ENCODE measurements at regions not wholly inside any gene's neighbourhood (a gene's known extent, or its start where the extent isn't known, plus 50 kb on each side); places are given as distances from the start of the nearest gene placed in this dataset.

DNA sequence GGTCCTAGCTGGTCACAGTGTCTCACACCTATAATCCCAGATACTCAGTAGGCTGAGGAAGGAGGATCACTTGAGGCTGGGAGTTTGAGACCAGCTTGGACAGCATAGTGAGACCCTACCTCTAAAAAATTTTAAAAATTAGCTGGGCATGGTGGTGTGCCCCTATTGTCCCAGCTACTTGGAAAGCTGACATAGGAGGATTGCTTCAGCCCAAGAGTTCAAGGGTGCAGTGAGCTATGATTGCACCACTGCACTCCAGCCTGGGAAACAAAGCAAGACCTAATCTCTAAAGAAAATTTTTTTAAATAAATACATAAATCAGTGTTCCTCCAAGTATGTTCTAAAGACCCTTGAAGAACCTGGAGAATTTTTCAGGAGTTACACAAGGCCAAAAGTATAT lies 50.6 kb upstream of the GNAO1 start:
- DNase-seq: no peak
- H3K27ac ChIP-seq: no peak overlapping the region
- TF ChIP-seq CTCF (IDR thresholded peaks at IDR 0.05; ENCODE audit: low read depth, low read length): no peak
- no peaks in the 10 kb centered on the region for H3K27me3 ChIP-seq (ENCODE audit: insufficient read depth, low read depth, severe bottlenecking)
- no peaks in the 10 kb centered on the region for H3K9me3 ChIP-seq (ENCODE audit: severe bottlenecking)
- H3K4me3 ChIP-seq (ENCODE audit: low read depth, low read length): no peak overlapping the region
- no peaks in the 10 kb centered on the region for H3K36me3 ChIP-seq

- no peak for DNase-seq
- Histone ChIP-seq H3K9me3 (ENCODE audit: severe bottlenecking) (no peaks in the 10 kb centered on the region), H3K4me3 (ENCODE audit: low read depth, low read length) (peak overlapping the region; percentile 25), H3K27me3 (ENCODE audit: insufficient read depth, low read depth, severe bottlenecking) (no peaks in the 10 kb centered on the region), H3K27ac (no peak overlapping the region), H3K36me3 (no peaks in the 10 kb centered on the region)
- no peak for TF ChIP-seq CTCF (IDR thresholded peaks at IDR 0.05; ENCODE audit: low read depth, low read length)
Measured at GRCh38 chr16:56137269-56137668, 54.0 kb upstream of the GNAO1 start.

DNA sequence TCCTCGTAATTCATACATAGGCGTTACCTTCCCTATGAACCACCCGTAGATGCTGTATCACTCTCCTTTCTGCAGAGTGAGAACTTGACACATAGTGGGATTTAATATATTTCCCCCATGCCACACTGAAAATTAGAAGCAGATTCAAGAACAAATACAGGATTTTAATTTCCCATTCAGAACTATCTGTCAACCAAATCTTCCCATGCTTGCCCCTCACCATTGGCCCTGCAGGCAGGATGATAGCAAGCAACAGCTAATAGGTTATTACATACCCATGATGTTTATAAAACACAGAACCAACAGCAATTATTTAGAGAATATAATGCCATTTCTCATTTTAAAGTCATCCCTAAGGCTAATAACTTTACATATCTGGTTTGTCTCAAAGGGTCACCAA lies 55.0 kb upstream of the GNAO1 start:
- DNase-seq: no peak
- Histone ChIP-seq H3K9me3 (ENCODE audit: severe bottlenecking) (no peaks in the 10 kb centered on the region), H3K27ac (no peak overlapping the region), H3K4me3 (ENCODE audit: low read depth, low read length) (no peak overlapping the region), H3K27me3 (ENCODE audit: insufficient read depth, low read depth, severe bottlenecking) (no peaks in the 10 kb centered on the region), H3K36me3 (no peaks in the 10 kb centered on the region)
- TF ChIP-seq CTCF (IDR thresholded peaks at IDR 0.05; ENCODE audit: low read depth, low read length): no peak

- Histone ChIP-seq H3K9me3 (ENCODE audit: severe bottlenecking) (no peaks in the 10 kb centered on the region), H3K36me3 (no peaks in the 10 kb centered on the region), H3K4me3 (ENCODE audit: low read depth, low read length) (no peak overlapping the region), H3K27ac (no peak overlapping the region), H3K27me3 (ENCODE audit: insufficient read depth, low read depth, severe bottlenecking) (no peaks in the 10 kb centered on the region)
- TF ChIP-seq CTCF (IDR thresholded peaks at IDR 0.05; ENCODE audit: low read depth, low read length): no peak
- DNase-seq: no peak
Measured at GRCh38 chr16:56134790-56135189, 56.5 kb upstream of the GNAO1 start.

GRCh38 chr16:56125922-56126321 lies 65.4 kb upstream of the GNAO1 start:
- H3K27me3 ChIP-seq (ENCODE audit: insufficient read depth, low read depth, severe bottlenecking): no peaks in the 10 kb centered on the region
- H3K4me3 ChIP-seq (ENCODE audit: low read depth, low read length): no peak overlapping the region
- no peak for DNase-seq

More at GRCh38 chr16:56125922-56126321, 65.4 kb upstream of the GNAO1 start:
- no peak overlapping the region for H3K27ac ChIP-seq
- TF ChIP-seq CTCF (IDR thresholded peaks at IDR 0.05; ENCODE audit: low read depth, low read length): no peak
- H3K36me3 ChIP-seq: no peaks in the 10 kb centered on the region
- H3K9me3 ChIP-seq (ENCODE audit: severe bottlenecking): no peaks in the 10 kb centered on the region
